ENCODE measurements at regions not wholly inside any gene's neighbourhood (a gene's known extent, or its start where the extent isn't known, plus 50 kb on each side); places are given as distances from the start of the nearest gene placed in this dataset.
"Not testable (repeated sequence)": the region's sequence is repeated elsewhere in the genome, so short reads cannot be mapped to it uniquely, and the experiment has no call there.

- DNase-seq (ENCODE audit: low spot score): no peak
Measured at GRCh38 chr6:142637624-142638351, 307.2 kb downstream of the HIVEP2 start.

- no peak for DNase-seq (ENCODE audit: low spot score)
Measured at GRCh38 chr6:142642651-142643050, 302.3 kb downstream of the HIVEP2 start.

GRCh38 chr6:142644866-142645265, 300.1 kb downstream of the HIVEP2 start:
- no peak for DNase-seq (ENCODE audit: low spot score)

- no peak for DNase-seq (ENCODE audit: low spot score)
Measured at GRCh38 chr6:142645663-142646062, 299.3 kb downstream of the HIVEP2 start.

GRCh38 chr6:142647449-142648035, 297.4 kb downstream of the HIVEP2 start:
- no peak for DNase-seq (ENCODE audit: low spot score)

GRCh38 chr6:142648036-142648451, 296.9 kb downstream of the HIVEP2 start:
- no peak for DNase-seq (ENCODE audit: low spot score)

- DNase-seq (ENCODE audit: low spot score): no peak
Measured at GRCh38 chr6:142648526-142648925, 296.4 kb downstream of the HIVEP2 start.

- not testable (repeated sequence) for DNase-seq (ENCODE audit: low spot score)
Measured at GRCh38 chr6:142649438-142650234, 295.3 kb downstream of the HIVEP2 start.

- DNase-seq (ENCODE audit: low spot score): no peak
Measured at GRCh38 chr6:142651384-142651783, 293.6 kb downstream of the HIVEP2 start.

- DNase-seq (ENCODE audit: low spot score): no peak
Measured at GRCh38 chr6:142653710-142654420, 291.1 kb downstream of the HIVEP2 start.

- no peak for DNase-seq (ENCODE audit: low spot score)
Measured at GRCh38 chr6:142659661-142660060, 285.3 kb downstream of the HIVEP2 start.

- DNase-seq (ENCODE audit: low spot score): no peak
Measured at GRCh38 chr6:142665393-142665792, 279.6 kb downstream of the HIVEP2 start.

GRCh38 chr6:142666599-142667185, 278.3 kb downstream of the HIVEP2 start:
- DNase-seq (ENCODE audit: low spot score): no peak

GRCh38 chr6:142669471-142670351, 275.3 kb downstream of the HIVEP2 start:
- no peak for DNase-seq (ENCODE audit: low spot score)

- no peak for DNase-seq (ENCODE audit: low spot score)
Measured at GRCh38 chr6:142671791-142672190, 273.2 kb downstream of the HIVEP2 start.

GRCh38 chr6:142675517-142675916, 269.5 kb downstream of the HIVEP2 start:
- no peak for DNase-seq (ENCODE audit: low spot score)

- no peak for DNase-seq (ENCODE audit: low spot score)
Measured at GRCh38 chr6:142676027-142676443, 268.9 kb downstream of the HIVEP2 start.

GRCh38 chr6:142676647-142677192, 268.3 kb downstream of the HIVEP2 start:
- DNase-seq (ENCODE audit: low spot score): no peak

GRCh38 chr6:142679907-142680700, 264.9 kb downstream of the HIVEP2 start:
- no peak for DNase-seq (ENCODE audit: low spot score)

- no peak for DNase-seq (ENCODE audit: low spot score)
Measured at GRCh38 chr6:142681099-142681498, 263.9 kb downstream of the HIVEP2 start.

Data from kidney capillary endothelial cell (primary cell).